Activated CD4-positive, alpha-beta memory T cell treated with anti-CD3 and anti-CD28 coated beads for 36 hours (primary cell): ENCODE measurements at regions not wholly inside any gene's neighbourhood (a gene's known extent, or its start where the extent isn't known, plus 50 kb on each side); places are given as distances from the start of the nearest gene placed in this dataset.

Experiments
- CTCF ChIA-PET: fragments of 350-600 bp; sonication (Branson Sonifier 250); formaldehyde crosslinking; loops from one replicate; lab custom pipeline; 2021; ENCODE audit warnings: antibody characterized with exemption, inconsistent platforms; lab: Charles Lee
- POLR2A ChIA-PET: fragments of 350-600 bp; sonication (Branson Sonifier 250); formaldehyde crosslinking; loops from one replicate; lab custom pipeline; 2021; ENCODE audit warnings: antibody characterized with exemption; lab: Charles Lee
- DNase-seq: peaks from one replicate; pipeline ENCODE4 v3.0.0-alpha.2; 2020
- H3K27ac Mint-ChIP-seq: one replicate; pipeline ENCODE4 v1.8.0; 2021; ENCODE audit warnings: mixed read lengths
- H3K27me3 Mint-ChIP-seq: one replicate; pipeline ENCODE4 v1.8.0; 2021; ENCODE audit warnings: mixed read lengths
- H3K36me3 Mint-ChIP-seq: one replicate; pipeline ENCODE4 v1.8.0; 2021; ENCODE audit warnings: mixed read lengths
- H3K4me1 Mint-ChIP-seq: one replicate; pipeline ENCODE4 v1.8.0; 2021; ENCODE audit warnings: low read depth, mixed read lengths
- H3K4me3 Mint-ChIP-seq: one replicate; pipeline ENCODE4 v1.8.0; 2021; ENCODE audit warnings: mild to moderate bottlenecking, mixed read lengths
- H3K9me3 Mint-ChIP-seq: one replicate; pipeline ENCODE4 v1.8.0; 2021; ENCODE audit warnings: mixed read lengths
- intact Hi-C: fragments of 100-400 bp; cut with micrococcal nuclease; formaldehyde crosslinking; loops from one replicate; pipeline ENCODE4 v1.15.1; 2023

DNA sequence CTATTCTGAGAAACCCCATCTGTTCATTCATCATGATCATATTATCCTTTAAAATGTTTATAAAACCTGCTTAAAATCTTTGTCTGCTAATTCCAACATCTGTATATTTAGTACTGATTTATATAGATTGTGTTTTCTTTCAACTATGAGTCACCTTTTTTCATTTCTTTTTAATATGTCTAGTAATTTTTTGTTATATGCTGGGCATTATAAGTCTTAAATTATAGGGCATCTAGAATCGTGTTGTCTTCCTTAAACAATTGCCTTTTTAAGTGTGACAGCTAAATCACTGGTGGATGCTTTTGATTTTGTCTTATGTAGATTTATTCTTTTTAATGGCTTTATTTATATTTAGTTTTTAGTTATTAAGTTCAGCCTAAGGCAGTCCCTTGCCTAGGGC lies 323.4 kb upstream of the THRB start:
- ChIA-PET POLR2A (no interaction called here), CTCF (no interaction called here)
- no peak overlapping the region for H3K4me3 Mint-ChIP-seq
- H3K27ac Mint-ChIP-seq, result no peak overlapping the region
- intact Hi-C loops, result no loop called here
- DNase-seq, result no peak
- no peaks in the 10 kb centered on the region for H3K4me1 Mint-ChIP-seq
- no peaks in the 10 kb centered on the region for H3K36me3 Mint-ChIP-seq
- H3K27me3 Mint-ChIP-seq, result no peaks in the 10 kb centered on the region
- peaks cover 4% of the 10 kb centered on the region for H3K9me3 Mint-ChIP-seq

DNA sequence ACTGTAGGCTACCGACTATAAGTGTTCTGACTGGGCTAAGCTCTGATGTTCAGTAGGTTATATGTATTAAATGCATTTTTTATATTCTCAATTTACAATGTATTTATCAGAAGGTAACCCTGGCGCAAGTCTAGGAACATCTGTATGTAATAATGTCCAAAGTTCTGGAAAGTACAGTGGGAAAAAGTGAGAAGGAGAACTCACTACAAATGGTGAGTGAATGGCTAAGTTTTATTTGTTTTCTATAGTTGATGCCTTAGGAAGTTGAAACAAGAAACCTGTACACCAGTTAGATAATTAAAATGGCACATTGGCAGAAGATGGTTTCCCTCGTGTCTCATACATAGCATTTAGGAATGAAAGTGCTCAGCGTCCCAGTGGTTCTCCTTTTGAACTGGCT lies 333.4 kb upstream of the THRB start:
- H3K27me3 Mint-ChIP-seq, result peaks cover 21% of the 10 kb centered on the region

DNA sequence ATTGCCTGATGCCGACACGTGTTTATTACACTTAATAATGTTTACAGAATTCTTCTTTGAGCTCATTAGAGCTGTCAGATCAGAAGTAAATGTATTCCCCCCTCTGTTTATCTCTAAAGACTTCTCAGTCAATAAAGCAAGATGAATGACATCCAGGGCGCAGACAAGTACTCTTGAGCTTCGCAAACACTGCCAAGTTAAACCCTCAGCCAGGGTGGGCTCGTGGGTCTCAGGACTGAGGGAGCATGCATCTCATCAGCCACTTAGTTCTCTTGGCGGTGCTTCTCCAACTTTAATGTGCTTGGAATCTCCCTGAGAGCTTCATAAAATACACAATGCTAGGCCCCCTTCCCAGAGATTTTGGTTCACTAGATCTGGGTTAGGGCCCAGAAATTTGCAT lies 333.9 kb upstream of the THRB start:
- H3K27me3 Mint-ChIP-seq, result peaks cover 21% of the 10 kb centered on the region
- DNase-seq, result no peak
- no peaks in the 10 kb centered on the region for H3K4me1 Mint-ChIP-seq
- POLR2A ChIA-PET, result no interaction called here
- H3K36me3 Mint-ChIP-seq, result no peaks in the 10 kb centered on the region
- no peak overlapping the region for H3K27ac Mint-ChIP-seq
- H3K9me3 Mint-ChIP-seq, result no peaks in the 10 kb centered on the region
- CTCF ChIA-PET, result no interaction called here
- intact Hi-C loops, result no loop called here
- no peak overlapping the region for H3K4me3 Mint-ChIP-seq

More for the DNA sequence above, 333.4 kb upstream of the THRB start:
- DNase-seq, result no peak
- no peak overlapping the region for H3K4me3 Mint-ChIP-seq
- CTCF ChIA-PET, result no interaction called here
- H3K9me3 Mint-ChIP-seq, result no peaks in the 10 kb centered on the region
- POLR2A ChIA-PET, result no interaction called here
- no peaks in the 10 kb centered on the region for H3K36me3 Mint-ChIP-seq
- intact Hi-C loops, result no loop called here
- no peak overlapping the region for H3K27ac Mint-ChIP-seq
- no peaks in the 10 kb centered on the region for H3K4me1 Mint-ChIP-seq

DNA sequence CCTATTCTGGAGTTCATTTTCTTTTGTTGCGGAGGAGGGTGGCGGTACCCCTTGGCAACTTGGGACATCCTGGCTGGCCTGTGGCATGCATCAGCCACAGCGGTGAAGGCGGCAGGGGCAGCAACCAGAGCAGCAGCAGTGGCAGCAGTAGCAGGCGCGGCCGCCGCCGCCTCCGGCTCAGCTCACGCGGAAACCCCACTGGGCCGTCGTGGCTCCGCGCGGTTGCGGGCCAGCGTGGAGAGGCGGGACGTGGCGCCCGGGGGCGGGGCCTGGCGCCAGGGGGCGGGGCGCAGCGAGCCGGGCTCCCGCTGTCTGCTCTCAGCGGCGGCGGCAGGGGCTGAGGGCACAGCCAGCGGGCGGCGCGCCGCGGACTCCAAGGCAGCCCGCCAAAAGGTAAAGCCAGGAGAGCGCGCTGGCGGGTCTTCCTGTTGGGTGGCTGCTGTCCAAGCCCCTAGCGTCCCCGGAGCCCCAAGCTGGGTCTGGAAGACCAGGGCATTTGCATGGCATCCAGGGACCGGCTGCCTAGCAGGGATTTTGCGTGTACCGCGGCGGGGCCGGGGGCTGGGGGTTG lies 334.4 kb upstream of the THRB start:
- Mint-ChIP-seq H3K4me3 (no peak overlapping the region), H3K9me3 (no peaks in the 10 kb centered on the region), H3K27me3 (peaks cover 21% of the 10 kb centered on the region), H3K36me3 (no peaks in the 10 kb centered on the region), H3K4me1 (no peaks in the 10 kb centered on the region), H3K27ac (no peak overlapping the region)
- no peak for DNase-seq
- ChIA-PET POLR2A (no interaction called here), CTCF (no interaction called here)
- intact Hi-C loops, result no loop called here

DNA sequence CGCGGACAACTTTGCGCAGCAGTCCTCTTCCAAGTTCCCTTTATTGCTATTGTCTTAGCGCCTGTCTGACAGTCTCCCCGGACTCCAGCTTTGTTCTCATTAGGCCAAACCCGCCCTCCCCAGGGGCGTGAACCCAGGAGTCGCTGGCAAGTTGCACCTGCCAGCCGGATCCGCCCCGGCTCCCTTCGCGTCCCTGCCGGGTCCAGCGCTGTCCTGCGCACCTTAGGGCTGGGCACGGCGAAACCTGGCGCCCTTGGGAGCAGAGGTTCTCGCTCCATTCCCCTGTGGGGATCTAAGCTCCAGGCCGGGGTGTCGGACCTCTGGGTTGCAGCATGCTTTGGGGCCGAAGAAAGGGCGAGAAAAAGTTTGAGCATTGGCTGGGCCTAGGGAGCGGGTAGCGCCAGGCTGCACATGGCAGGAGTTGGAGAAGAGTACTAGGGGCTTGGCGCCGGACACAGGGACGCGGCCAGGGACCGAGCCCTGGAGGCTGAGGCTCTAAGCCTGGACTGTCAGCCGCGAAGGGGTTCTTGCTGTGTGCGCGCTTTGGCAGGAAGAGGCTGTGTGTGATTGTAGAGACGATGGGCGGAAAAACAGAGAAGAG lies 335.1 kb upstream of the THRB start:
- intact Hi-C loops, result no loop called here
- no peaks in the 10 kb centered on the region for H3K36me3 Mint-ChIP-seq
- POLR2A ChIA-PET, result no interaction called here
- H3K9me3 Mint-ChIP-seq, result no peaks in the 10 kb centered on the region
- DNase-seq, result no peak
- H3K27ac Mint-ChIP-seq, result no peak overlapping the region
- CTCF ChIA-PET, result no interaction called here
- no peak overlapping the region for H3K4me3 Mint-ChIP-seq
- no peaks in the 10 kb centered on the region for H3K4me1 Mint-ChIP-seq
- peaks cover 21% of the 10 kb centered on the region for H3K27me3 Mint-ChIP-seq

DNA sequence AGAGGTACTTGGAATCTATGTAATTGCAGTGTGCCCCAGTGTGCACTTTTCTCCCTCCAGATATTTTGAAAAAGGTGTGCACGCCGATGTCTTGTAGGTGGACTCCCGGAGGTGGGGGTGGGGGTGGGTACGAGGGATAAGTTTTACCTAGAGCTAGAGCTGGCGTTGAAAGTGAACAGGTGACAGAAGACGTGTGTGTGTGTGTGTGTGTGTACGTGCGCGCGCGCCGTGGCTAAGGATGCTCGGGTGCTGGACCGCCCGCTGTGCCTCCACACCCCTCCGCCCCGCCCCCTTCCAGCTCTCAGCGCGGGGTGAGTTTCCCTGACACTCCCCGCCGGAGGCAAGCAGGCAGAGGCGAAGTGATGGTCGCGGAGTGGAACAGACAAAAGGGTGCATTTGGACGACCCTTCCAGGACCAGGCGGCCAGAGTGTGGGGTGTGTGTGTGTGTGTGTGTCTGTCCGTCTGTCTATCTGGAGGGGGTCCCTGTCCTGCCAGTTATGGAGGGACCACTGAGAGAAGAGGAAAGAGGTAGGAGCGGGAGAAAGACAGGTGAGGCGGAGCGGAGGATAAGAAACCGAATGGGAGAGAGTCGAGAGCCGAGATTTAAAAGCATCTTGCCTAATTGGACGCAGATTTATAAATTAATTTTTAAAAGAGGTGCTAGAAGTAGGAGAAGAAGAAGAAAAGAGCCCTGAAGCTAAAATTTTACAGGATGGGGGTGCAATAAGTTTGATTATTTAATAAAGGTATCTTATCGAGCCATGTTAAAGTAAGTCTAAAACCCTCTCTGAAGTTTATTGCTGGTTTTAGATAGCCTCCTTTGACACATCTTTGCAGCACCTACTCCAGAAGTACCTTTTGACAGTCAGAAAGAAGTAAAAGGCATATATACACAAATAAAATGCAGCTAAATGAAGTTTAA lies 335.8 kb upstream of the THRB start:
- ChIA-PET CTCF (no interaction called here), POLR2A (no interaction called here)
- Mint-ChIP-seq H3K4me3 (no peak overlapping the region), H3K27me3 (peaks cover 21% of the 10 kb centered on the region), H3K4me1 (no peaks in the 10 kb centered on the region), H3K9me3 (no peaks in the 10 kb centered on the region), H3K27ac (no peak overlapping the region), H3K36me3 (no peaks in the 10 kb centered on the region)
- DNase-seq, result no peak
- intact Hi-C loops, result no loop called here

DNA sequence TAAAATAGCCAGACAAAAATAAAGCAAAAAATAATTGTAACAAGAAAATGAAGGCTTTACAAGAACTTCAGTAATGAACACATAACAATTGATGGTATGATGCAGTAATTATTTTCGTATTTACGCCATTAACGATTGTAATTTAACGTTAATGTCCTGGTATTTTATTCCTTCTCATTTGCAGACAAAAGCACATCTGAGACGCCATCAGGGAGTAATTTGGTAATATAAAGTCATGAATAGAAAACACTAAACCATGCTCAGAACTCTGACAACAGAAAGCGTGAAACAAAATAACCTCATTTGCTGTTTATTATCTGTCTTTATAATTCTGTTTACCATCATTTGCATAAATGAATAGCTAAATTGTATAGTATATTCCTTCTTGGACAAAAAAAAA lies 336.6 kb upstream of the THRB start:
- Mint-ChIP-seq H3K27ac (no peak overlapping the region), H3K9me3 (no peaks in the 10 kb centered on the region), H3K27me3 (peaks cover 21% of the 10 kb centered on the region), H3K4me1 (no peaks in the 10 kb centered on the region), H3K36me3 (no peaks in the 10 kb centered on the region), H3K4me3 (no peak overlapping the region)
- no peak for DNase-seq
- ChIA-PET CTCF (no interaction called here), POLR2A (no interaction called here)
- intact Hi-C loops, result no loop called here

DNA sequence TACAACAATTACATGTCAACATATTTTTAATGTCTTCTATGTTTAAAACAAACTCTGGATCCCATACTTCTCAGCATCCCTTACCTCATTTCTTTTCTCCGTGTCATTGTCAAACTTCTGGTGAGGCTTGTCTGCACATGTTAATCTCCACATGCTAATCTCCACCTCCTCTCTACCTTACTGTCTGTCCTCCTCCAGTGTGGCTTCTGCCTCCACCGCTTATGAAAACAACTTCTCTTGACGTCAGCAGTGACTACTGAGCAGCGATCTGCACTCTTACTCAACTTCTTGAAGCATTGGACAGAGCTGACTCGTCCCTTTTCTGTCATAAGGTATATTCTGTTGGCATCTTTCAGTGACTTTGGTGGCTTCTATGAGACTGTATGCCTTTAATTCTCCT lies 338.2 kb upstream of the THRB start:
- ChIA-PET CTCF (no interaction called here), POLR2A (no interaction called here)
- DNase-seq, result no peak
- no peaks in the 10 kb centered on the region for H3K36me3 Mint-ChIP-seq
- H3K27ac Mint-ChIP-seq, result no peak overlapping the region
- H3K27me3 Mint-ChIP-seq, result peaks cover 21% of the 10 kb centered on the region
- H3K4me1 Mint-ChIP-seq, result no peaks in the 10 kb centered on the region
- H3K9me3 Mint-ChIP-seq, result no peaks in the 10 kb centered on the region
- no peak overlapping the region for H3K4me3 Mint-ChIP-seq
- intact Hi-C loops, result no loop called here

DNA sequence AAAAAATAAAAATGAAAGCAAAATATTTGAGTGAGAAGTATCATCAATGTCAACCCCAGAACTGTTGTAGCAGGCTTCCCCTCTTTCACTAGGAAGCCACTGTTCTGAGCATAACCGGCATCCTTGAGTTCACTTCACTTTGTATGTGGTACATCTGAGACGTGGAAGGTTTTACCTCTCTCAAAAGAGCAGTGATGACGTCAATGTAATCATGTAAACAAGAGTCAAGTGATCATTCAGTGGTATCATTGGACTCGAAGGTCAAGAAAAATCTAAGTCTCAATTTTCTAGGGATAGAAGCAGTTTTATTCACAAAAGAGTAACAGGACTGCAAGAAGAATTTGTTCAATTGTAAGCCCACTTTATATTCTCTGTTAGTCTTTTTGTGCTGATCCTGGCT lies 339.8 kb upstream of the THRB start:
- ChIA-PET POLR2A (no interaction called here), CTCF (no interaction called here)
- Mint-ChIP-seq H3K4me3 (no peak overlapping the region), H3K36me3 (no peaks in the 10 kb centered on the region), H3K27ac (no peak overlapping the region), H3K9me3 (no peaks in the 10 kb centered on the region), H3K4me1 (no peaks in the 10 kb centered on the region), H3K27me3 (peaks cover 10% of the 10 kb centered on the region)
- DNase-seq, result no peak
- intact Hi-C loops, result no loop called here

DNA sequence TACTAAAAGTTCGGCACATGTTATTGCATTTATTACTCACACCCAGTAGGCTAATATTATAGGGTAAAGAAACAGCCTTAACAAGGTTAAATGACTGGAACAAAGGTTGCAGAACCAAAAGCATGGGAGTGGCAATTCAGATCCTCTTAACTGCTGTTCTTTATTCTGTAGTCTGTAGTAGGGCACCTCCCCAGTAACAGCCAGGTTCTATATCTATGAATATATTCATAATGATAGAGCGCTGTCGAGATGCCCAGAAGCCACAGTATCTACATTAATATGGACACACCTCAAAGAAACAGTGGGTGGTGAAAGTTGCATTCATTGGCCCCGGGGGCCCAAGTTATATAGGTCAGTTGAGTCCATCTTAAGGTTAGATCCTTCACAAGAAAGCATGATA lies 340.9 kb upstream of the THRB start:
- H3K36me3 Mint-ChIP-seq, result no peaks in the 10 kb centered on the region
- no peak for DNase-seq
- ChIA-PET CTCF (no interaction called here), POLR2A (no interaction called here)
- no peaks in the 10 kb centered on the region for H3K4me1 Mint-ChIP-seq
- peaks cover 1% of the 10 kb centered on the region for H3K27me3 Mint-ChIP-seq
- H3K9me3 Mint-ChIP-seq, result no peaks in the 10 kb centered on the region
- no peak overlapping the region for H3K27ac Mint-ChIP-seq
- intact Hi-C loops, result no loop called here
- no peak overlapping the region for H3K4me3 Mint-ChIP-seq

DNA sequence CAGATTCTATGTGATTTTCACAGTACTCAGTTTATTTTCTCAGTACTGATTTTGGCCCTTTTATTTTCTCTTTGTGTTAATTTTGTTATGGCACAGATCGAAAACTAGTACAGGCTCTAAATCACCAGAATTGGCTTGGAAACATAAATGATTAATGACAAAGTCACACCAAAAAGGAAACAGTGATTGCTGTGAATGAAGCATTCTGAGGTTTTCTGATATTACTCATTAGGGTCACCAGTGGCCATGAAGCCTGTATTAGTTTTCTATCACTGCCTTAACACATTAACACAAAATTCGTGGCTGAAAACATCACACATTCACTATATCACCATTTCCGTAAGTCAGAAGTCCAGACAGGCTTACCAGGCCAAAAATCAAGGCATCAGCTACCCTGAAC lies 343.0 kb upstream of the THRB start:
- H3K4me1 Mint-ChIP-seq, result no peaks in the 10 kb centered on the region
- H3K27me3 Mint-ChIP-seq, result no peaks in the 10 kb centered on the region
- no peak overlapping the region for H3K27ac Mint-ChIP-seq
- no peaks in the 10 kb centered on the region for H3K9me3 Mint-ChIP-seq
- ChIA-PET CTCF (no interaction called here), POLR2A (no interaction called here)
- DNase-seq, result no peak
- H3K4me3 Mint-ChIP-seq, result no peak overlapping the region
- H3K36me3 Mint-ChIP-seq, result no peaks in the 10 kb centered on the region
- intact Hi-C loops, result no loop called here

DNA sequence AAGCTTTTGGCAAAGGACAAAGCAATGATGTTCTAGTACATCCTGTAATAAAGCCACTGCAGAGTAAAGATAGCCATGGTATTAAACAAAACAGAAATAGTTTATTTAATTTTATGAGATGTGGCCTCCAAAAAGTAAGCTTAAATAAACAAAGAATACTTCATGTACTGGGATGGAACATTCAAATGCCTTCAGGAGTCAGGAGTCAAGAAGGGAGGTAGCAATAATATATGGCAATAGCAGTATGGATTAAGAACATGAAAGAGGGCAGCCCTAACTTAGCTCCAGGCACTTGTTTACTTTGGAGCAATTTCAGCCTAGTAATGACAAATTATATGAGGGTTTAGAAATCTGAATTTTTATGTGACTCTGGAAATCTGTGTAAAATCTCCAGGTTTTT lies 343.9 kb upstream of the THRB start:
- no peaks in the 10 kb centered on the region for H3K36me3 Mint-ChIP-seq

DNA sequence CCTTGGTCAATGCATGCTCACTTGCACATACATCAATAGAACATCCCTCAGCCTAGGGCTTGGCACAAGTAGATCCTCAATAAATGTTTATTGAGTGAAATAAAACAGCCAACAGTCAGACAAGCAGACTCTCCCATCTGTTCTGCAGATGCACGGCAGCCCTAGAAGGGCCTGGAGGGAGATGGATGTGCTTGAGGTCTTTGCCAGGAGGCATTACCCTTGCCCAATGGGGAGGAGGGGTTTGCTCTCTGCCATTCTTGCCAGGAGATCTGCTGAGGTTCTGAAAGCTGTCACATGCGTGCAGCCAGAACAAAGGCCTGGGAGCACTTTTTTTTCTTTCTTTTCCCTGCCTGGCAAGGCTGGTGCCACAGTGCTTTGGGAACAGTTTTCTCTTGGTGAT lies 349.3 kb upstream of the THRB start:
- Mint-ChIP-seq H3K27me3 (no peaks in the 10 kb centered on the region), H3K4me1 (no peaks in the 10 kb centered on the region), H3K9me3 (peaks cover 2% of the 10 kb centered on the region), H3K27ac (no peak overlapping the region), H3K4me3 (no peak overlapping the region), H3K36me3 (no peaks in the 10 kb centered on the region)
- no peak for DNase-seq
- intact Hi-C loops, result no loop called here
- CTCF ChIA-PET, result no interaction called here
- POLR2A ChIA-PET, result no interaction called here

More for the DNA sequence above, 343.9 kb upstream of the THRB start:
- no peak for DNase-seq
- no peak overlapping the region for H3K27ac Mint-ChIP-seq
- ChIA-PET POLR2A (no interaction called here), CTCF (no interaction called here)
- no peaks in the 10 kb centered on the region for H3K4me1 Mint-ChIP-seq
- no peaks in the 10 kb centered on the region for H3K9me3 Mint-ChIP-seq
- H3K27me3 Mint-ChIP-seq, result no peaks in the 10 kb centered on the region
- H3K4me3 Mint-ChIP-seq, result no peak overlapping the region
- intact Hi-C loops, result no loop called here
